ENCODE measurements at regions not wholly inside any gene's neighbourhood (a gene's known extent, or its start where the extent isn't known, plus 50 kb on each side); places are given as distances from the start of the nearest gene placed in this dataset.

GRCh38 chr2:2731101-2731815 lies 400.2 kb upstream of the MYT1L start:
- TF ChIP-seq CTCF (IDR thresholded peaks at IDR 0.05; ENCODE audit: control extremely low read depth in 1 of 3, insufficient read depth in 1 of 3, low read depth in 1 of 3, low read length in 3 of 3) (no peak), SIRT6 (IDR thresholded peaks at IDR 0.05; ENCODE audit: low read length) (no peak), RXRA (IDR thresholded peaks at IDR 0.05; ENCODE audit: insufficient read depth, low read depth, low read length) (no peak), RNF2 (IDR thresholded peaks at IDR 0.05; ENCODE audit: borderline replicate concordance, low read depth, low read length, missing control alignments, poor library complexity, severe bottlenecking) (no peak)

Data from H1 (cell line).